SK-N-SH (cell line): ENCODE measurements at regions not wholly inside any gene's neighbourhood (a gene's known extent, or its start where the extent isn't known, plus 50 kb on each side); places are given as distances from the start of the nearest gene placed in this dataset.

Experiments used
- CTCF ChIP-seq: fragments of 200-600 bp; sonication (generic); IDR thresholded peaks from 2 replicates; pipeline ENCODE4 v1.6.1; 2017; ENCODE audit warnings: antibody characterized with exemption, mild to moderate bottlenecking, moderate library complexity
- MEF2A ChIP-seq: IDR thresholded peaks from 2 replicates; pipeline ENCODE4 v1.4.0; 2012; ENCODE audit warnings: low read depth, borderline replicate concordance
- RFX5 ChIP-seq: IDR thresholded peaks from 2 replicates; pipeline ENCODE4 v1.6.1; 2012; ENCODE audit warnings: mild to moderate bottlenecking, improper control_type of control experiment, low read length
- RXRA ChIP-seq: IDR thresholded peaks from 2 replicates; pipeline ENCODE4 v1.4.0; 2012; ENCODE audit warnings: low read depth, mild to moderate bottlenecking, borderline replicate concordance
- TF ChIP-seq, protein P1 (sequence below): IDR thresholded peaks from 2 replicates; pipeline ENCODE4; 2012

- TF ChIP-seq RXRA (no peak), CTCF (no peak), MEF2A (no peak), RFX5 (no peak)
- TF ChIP-seq, protein P1, sequence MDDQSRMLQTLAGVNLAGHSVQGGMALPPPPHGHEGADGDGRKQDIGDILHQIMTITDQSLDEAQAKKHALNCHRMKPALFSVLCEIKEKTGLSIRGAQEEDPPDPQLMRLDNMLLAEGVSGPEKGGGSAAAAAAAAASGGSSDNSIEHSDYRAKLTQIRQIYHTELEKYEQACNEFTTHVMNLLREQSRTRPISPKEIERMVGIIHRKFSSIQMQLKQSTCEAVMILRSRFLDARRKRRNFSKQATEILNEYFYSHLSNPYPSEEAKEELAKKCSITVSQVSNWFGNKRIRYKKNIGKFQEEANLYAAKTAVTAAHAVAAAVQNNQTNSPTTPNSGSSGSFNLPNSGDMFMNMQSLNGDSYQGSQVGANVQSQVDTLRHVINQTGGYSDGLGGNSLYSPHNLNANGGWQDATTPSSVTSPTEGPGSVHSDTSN = no peak
These were observed 145.1 kb upstream of the MAGI3 start for GRCh38 chr1:113245252-113245651.
